Fibroblast of lung (primary cell): ENCODE measurements at regions not wholly inside any gene's neighbourhood (a gene's known extent, or its start where the extent isn't known, plus 50 kb on each side); places are given as distances from the start of the nearest gene placed in this dataset.

Experiments
- DNase-seq, 2 donors: peaks; one replicate each; pipeline versions ENCODE4 v3.0.0 to v3.0.0-alpha.2; 2010; ENCODE audit warnings: low read depth in 2 of 2
- H2AFZ ChIP-seq: 2 replicates; pipeline ENCODE4 v1.5.1; 2012; ENCODE audit warnings: low read length, control low read depth, inconsistent platforms
- H3K27ac ChIP-seq: 2 replicates; pipeline ENCODE4 v1.5.1; 2011; ENCODE audit warnings: low read length, control low read depth; ENCODE audit not compliant: insufficient read depth
- H3K27me3 ChIP-seq: 2 replicates; pipeline ENCODE4 v1.5.1; 2011; ENCODE audit warnings: mild to moderate bottlenecking, low read length; ENCODE audit not compliant: control insufficient read depth, insufficient read depth
- H3K36me3 ChIP-seq: 2 replicates; pipeline ENCODE4 v1.5.1; 2011; ENCODE audit warnings: low read length; ENCODE audit not compliant: control insufficient read depth, insufficient read depth
- H3K4me1 ChIP-seq: 2 replicates; pipeline ENCODE4 v1.5.1; 2011; ENCODE audit warnings: low read length; ENCODE audit not compliant: control insufficient read depth, insufficient read depth; ENCODE audit errors: extremely low read depth
- H3K4me2 ChIP-seq: 2 replicates; pipeline ENCODE4 v1.5.1; 2011; ENCODE audit warnings: low read length, control low read depth; ENCODE audit not compliant: insufficient read depth; ENCODE audit errors: extremely low read depth
- H3K4me3 ChIP-seq, 4 experiments: fragments of 200-600 bp in 1 of 4; sonication (generic) in 1 of 4; replicated peaks in 1 of 4; 2 replicates each; pipeline ENCODE4 v1.5.1; 2011 to 2016; ENCODE audit warnings: low read length in 4 of 4, low read depth in 3 of 4, mild to moderate bottlenecking in 3 of 4, control low read depth in 2 of 4, inconsistent platforms in 1 of 4, mixed read lengths in 1 of 4; ENCODE audit not compliant: insufficient read depth in 1 of 4; ENCODE audit errors: control extremely low read depth in 1 of 4
- H3K79me2 ChIP-seq: 2 replicates; pipeline ENCODE4 v1.5.1; 2012; ENCODE audit warnings: mild to moderate bottlenecking, low read length, inconsistent platforms; ENCODE audit not compliant: control insufficient read depth, insufficient read depth
- H3K9ac ChIP-seq: 2 replicates; pipeline ENCODE4 v1.5.1; 2011; ENCODE audit warnings: mild to moderate bottlenecking, low read length, control low read depth; ENCODE audit not compliant: insufficient read depth
- H3K9me3 ChIP-seq: 2 replicates; pipeline ENCODE4 v1.5.1; 2012; ENCODE audit warnings: low read depth, low read length; ENCODE audit not compliant: control insufficient read depth, insufficient read depth
- H4K20me1 ChIP-seq: 2 replicates; pipeline ENCODE4 v1.5.1; 2011; ENCODE audit warnings: low read length; ENCODE audit not compliant: control insufficient read depth, insufficient read depth; ENCODE audit errors: extremely low read depth
- CTCF ChIP-seq, 2 donors: IDR thresholded peaks in 1 of 2; conservative IDR thresholded peaks in 1 of 2; 1 replicate in 1 of 2; 2 replicates in 1 of 2; pipeline ENCODE4 v1.5.1; 2011 to 2012; ENCODE audit warnings: low read length in 2 of 2, control low read depth in 1 of 2, inconsistent platforms in 1 of 2, low read depth in 1 of 2, mild to moderate bottlenecking in 1 of 2
- EZH2 ChIP-seq: IDR thresholded peaks from 2 replicates; pipeline ENCODE4 v1.5.1; 2012; ENCODE audit warnings: low read length, control low read depth, mild to moderate bottlenecking; ENCODE audit errors: missing control alignments

- DNase-seq: no peak
- H3K9me3 ChIP-seq: no peaks in the 10 kb centered on the region
- TF ChIP-seq CTCF (conservative IDR thresholded peaks at IDR 0.05 in 1 of 2, IDR thresholded peaks at IDR 0.05 in 1 of 2; ENCODE audit: low read depth in 1 of 2, low read length in 2 of 2): no peak
- TF ChIP-seq EZH2: no peak
Observed at GRCh38 chr12:41899577-41899976, 245.1 kb downstream of the GXYLT1 start.

GRCh38 chr12:41897593-41897992, 247.1 kb downstream of the GXYLT1 start:
- no peaks in the 10 kb centered on the region for H3K79me2 ChIP-seq
- no peak overlapping the region for H3K4me3 ChIP-seq
- H4K20me1 ChIP-seq: no peaks in the 10 kb centered on the region
- no peaks in the 10 kb centered on the region for H3K27me3 ChIP-seq
- no peak overlapping the region for H2AFZ ChIP-seq
- H3K4me1 ChIP-seq: no peaks in the 10 kb centered on the region
- H3K9me3 ChIP-seq: no peaks in the 10 kb centered on the region
- H3K4me2 ChIP-seq: no peak overlapping the region
- H3K36me3 ChIP-seq: no peaks in the 10 kb centered on the region
- H3K9ac ChIP-seq: no peak overlapping the region
- H3K27ac ChIP-seq: no peak overlapping the region
- DNase-seq: no peak
- TF ChIP-seq EZH2: no peak
- no peak for TF ChIP-seq CTCF (conservative IDR thresholded peaks at IDR 0.05 in 1 of 2, IDR thresholded peaks at IDR 0.05 in 1 of 2; ENCODE audit: low read depth in 1 of 2, low read length in 2 of 2)

More at GRCh38 chr12:41899577-41899976, 245.1 kb downstream of the GXYLT1 start:
- Histone ChIP-seq H3K4me3 (no peak overlapping the region), H3K27me3 (no peaks in the 10 kb centered on the region), H3K36me3 (no peaks in the 10 kb centered on the region), H4K20me1 (no peaks in the 10 kb centered on the region), H2AFZ (no peak overlapping the region), H3K27ac (no peak overlapping the region), H3K4me1 (no peaks in the 10 kb centered on the region), H3K79me2 (no peaks in the 10 kb centered on the region), H3K4me2 (no peak overlapping the region), H3K9ac (no peak overlapping the region)

- Histone ChIP-seq H3K36me3 (no peaks in the 10 kb centered on the region), H3K79me2 (no peaks in the 10 kb centered on the region), H3K27ac (no peak overlapping the region), H4K20me1 (no peaks in the 10 kb centered on the region), H3K4me2 (no peak overlapping the region), H3K27me3 (no peaks in the 10 kb centered on the region), H3K9me3 (no peaks in the 10 kb centered on the region), H2AFZ (no peak overlapping the region), H3K9ac (no peak overlapping the region), H3K4me1 (no peaks in the 10 kb centered on the region), H3K4me3 (no peak overlapping the region)
- TF ChIP-seq EZH2 (no peak), CTCF (conservative IDR thresholded peaks at IDR 0.05 in 1 of 2, IDR thresholded peaks at IDR 0.05 in 1 of 2; ENCODE audit: low read depth in 1 of 2, low read length in 2 of 2) (no peak)
- no peak for DNase-seq
Observed at GRCh38 chr12:41893491-41893890, 251.2 kb downstream of the GXYLT1 start.
